ENCODE measurements at regions not wholly inside any gene's neighbourhood (a gene's known extent, or its start where the extent isn't known, plus 50 kb on each side); places are given as distances from the start of the nearest gene placed in this dataset.

DNA sequence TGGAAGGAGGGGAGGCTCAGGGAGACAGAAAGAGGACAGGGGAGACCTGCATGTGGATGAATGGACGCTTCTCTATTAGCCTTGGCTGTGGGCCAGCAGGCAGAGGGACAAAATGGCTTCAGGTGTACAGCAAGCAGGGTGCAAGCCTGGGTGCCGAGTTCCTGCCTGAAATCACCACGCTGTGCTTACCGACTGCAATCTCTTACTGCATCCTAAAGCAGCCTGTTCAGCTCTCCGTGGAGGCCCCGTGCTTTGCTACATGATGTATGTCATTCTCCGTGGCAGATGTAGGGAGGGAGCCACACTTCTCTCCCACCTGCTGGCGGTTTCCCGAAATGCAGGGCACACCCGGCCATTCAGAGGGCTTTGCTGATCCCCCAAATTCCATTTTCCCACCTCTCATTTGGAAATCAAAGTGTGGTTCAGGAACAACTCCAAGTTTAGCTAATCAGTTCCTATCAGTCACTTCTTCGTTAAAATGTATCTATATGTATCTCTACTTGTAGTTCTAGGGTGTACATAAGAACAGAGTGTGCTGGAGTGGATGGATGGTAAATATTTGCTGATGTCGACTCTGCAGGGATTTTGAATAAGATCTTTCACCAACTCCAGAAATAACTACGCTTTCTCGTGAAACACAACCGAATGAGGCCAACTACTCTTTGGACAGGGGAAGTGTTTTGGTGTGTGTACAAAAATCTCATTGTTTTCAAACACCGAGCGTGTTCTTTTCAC is 122.3 kb upstream of the BACE2 start:
- no peak for DNase-seq

DNA sequence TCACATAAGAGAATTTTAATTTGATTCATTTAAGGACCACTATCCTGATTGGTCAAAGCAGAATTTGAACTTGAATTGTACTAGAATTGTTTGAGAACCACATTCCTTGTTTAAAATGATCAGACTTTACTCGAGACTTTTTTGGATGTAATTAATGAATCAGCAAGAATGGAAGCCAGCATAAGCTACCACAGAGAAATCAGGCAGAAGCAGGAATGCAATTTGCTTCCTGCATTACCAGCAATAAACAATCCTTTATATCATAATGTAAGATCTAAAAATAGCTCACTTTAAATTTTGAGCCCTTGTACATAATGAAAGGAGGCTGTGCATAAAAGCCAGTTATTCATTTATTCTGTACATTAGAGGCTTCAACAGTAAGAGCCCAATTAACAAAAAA is 119.8 kb upstream of the BACE2 start:
- no peak for DNase-seq

DNA sequence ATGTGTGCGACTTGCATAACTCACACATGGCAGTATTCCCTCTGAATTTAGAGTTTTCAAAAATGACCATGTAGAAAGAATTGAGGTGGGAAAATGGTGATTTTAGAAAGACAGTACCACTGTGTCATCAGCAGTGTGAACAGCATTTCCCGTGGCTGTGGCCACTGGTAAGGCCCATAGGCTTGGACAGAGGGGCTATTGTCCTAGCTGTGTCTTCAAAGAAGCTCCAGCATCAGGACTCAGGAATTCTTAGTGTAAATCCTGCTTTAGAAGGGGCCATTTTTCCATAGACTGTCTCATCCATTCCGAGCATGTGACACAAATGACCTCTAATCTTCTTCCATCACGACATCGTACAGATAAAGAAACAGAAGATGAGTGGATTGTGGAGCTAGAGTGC is 119.3 kb upstream of the BACE2 start:
- DNase-seq, result no peak

DNA sequence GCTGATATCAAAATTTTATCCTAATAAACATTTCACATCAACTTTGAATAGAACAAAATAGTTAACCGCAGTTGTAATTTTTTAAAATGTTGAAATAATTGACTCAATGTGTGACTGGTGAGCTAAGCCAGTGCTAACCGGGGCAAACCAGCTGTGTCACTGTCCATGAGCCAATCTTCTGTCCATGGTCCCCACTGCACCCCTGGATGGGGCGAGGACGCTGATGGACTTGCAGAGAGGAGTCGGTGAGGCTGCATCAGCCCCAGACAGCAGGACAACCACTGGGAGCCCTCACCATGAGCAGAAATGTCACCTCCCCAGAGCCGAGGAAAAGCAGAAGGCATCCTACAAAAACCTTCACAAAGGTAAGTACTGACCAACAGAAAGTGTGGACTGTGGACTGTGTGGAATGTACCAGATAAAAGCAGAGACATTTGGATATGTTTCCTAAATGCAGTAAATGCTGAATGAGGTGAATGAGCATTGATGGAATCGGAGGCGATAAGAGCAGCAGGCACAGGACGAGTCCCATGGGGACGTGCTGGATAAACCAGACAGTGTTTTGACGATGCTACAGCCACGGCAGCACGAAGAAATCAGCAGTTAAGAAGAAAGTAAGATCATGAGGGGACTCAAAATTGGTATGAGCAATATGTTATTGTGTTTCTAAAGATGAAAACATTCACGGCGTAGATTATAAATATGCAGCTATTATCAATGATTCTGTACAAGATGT is 115.0 kb upstream of the BACE2 start:
- no peak for DNase-seq

DNA sequence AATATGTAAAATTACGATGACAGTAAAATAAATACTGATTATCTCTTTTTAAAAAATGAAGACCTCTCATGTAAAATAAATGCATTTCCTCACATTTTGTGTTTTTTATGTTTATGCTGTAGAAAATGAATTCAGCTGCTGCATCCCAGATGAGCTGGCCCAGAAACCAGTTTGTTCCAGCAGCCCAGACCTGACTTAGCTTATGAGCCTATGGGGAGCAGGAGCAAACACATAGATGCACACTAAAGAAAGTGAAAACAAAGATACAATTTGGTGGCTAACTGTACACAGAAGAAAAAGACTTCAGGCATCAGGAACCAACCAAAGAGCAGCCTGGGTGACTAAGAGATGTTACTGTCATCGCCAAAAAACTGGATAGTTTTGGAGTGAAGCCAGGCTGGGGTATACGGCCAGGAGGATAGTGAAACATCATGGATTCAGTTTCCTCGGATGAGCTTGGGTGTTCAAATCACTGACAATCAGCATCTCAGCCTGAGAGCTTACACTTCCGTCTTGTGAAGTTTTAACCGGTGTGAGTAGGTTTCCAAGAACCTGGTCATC is 113.9 kb upstream of the BACE2 start:
- DNase-seq, result no peak

DNA sequence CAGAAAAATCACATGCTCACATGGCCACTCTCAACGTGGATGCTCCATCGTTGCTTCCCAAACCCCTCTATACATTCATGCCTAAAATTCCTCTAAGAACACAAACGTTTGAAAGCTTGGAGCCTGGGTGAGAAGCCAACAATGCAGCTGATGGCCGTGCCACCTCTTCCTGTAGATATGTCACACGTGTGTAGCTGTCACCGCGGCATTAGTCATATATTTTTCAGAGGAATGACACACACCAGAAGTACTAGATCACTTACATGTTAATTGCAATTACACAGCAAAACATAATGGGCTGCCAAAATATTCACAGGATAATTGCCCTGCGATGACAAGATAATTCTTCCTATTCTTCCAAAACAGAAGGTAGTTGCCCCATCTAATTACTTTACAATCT is 112.7 kb upstream of the BACE2 start:
- DNase-seq, result no peak

DNA sequence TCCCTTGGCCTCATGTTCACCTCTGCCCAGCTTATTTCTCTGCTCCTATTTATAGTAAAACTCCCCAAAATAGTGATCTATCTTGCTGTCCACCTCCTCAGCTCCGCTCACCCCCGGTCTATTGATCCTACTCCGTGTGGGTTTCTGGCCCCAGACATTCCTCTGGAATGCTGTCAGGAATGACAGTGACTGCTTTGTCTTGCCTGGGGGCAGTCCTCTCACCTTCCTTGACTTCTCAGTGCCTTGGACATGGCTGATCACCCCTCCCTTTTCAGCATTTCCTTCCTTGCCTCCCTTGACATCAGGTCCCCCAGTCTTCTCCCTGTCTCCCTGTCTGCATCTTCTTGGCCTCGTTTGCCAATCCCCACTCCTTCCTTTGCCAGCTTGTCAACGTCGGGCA is 108.1 kb upstream of the BACE2 start:
- DNase-seq, result no peak

DNA sequence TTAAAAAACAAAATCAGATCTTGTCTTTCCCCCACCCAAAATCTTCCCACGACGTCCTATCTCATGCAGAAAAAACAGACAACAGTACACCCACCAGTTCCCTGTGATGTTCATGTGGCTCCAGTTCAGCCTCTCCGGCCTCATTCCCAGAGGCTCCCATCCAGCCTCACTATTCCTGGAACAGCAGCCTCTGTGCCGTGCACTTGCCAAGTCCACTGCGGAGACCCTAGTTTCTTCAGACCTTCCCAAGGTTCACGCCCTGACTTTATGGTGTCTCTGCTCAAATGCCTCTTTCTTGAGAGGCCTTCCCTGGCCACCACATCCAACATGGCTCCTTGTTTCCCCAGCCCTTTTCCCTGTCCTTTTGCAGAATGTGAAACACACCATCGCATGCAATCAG is 106.3 kb upstream of the BACE2 start:
- no peak for DNase-seq

DNA sequence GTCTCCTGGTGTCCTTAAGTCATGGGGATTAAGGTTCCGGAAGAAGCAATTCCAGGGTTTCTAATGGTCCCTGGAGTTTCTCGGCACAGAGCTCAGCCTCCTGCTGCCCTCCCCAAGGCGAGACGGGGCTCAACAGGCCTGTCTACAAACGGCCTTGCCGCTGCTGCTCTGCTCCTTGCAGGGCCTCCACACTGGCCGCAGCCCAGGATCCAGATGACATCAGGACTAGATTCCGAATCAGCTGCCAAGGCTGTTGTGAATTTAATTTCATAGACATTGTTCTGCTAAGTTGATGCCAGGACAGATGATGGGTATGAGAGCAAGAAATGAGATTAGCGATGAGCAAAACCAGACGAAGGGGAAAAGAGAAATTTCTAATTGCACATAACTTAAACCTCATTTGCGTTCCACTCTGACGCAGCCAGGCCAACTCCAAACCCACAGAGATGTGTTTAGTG is 103.6 kb upstream of the BACE2 start:
- peak in 3 of 56 donors; percentile 13 to 19 (median 17) for DNase-seq

DNA sequence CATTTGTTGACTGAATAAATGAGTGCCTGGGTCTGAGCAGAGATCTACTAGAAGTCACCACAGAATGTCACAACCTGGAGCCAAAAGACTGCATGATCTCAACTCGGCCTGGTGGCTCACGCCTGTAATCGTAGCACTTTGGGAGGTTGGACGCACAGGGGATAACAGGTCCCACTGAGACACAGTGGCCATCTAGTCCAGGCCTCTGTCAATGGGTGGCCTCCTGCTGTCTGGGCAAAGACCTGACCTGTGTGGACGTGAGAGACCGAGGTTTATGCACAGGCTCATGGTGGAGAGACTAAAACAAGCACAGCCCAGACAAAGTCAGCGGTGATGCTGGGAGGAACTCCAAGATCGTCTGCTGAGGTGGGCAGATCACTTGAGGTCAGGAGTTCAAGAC is 103.0 kb upstream of the BACE2 start:
- no peak for DNase-seq

DNA sequence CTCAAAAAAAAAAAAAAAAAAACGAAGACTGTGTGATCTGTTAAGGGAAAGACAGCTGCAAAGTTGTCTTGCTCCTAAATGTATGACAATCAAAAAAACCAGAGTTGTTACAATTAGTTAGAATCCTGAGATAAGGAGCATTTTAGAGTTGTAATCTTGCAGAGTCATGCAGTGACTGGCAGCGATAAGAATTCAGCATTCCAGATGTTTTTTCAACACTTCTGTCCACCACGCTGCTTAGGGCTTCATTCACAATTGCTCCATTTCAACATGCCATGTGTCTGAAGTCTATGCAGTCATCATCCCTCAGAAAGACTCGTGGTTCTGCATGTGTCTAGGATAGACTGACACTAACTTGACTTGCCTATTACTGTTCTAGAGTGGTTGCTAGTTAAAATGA is 102.4 kb upstream of the BACE2 start:
- DNase-seq, result no peak

DNA sequence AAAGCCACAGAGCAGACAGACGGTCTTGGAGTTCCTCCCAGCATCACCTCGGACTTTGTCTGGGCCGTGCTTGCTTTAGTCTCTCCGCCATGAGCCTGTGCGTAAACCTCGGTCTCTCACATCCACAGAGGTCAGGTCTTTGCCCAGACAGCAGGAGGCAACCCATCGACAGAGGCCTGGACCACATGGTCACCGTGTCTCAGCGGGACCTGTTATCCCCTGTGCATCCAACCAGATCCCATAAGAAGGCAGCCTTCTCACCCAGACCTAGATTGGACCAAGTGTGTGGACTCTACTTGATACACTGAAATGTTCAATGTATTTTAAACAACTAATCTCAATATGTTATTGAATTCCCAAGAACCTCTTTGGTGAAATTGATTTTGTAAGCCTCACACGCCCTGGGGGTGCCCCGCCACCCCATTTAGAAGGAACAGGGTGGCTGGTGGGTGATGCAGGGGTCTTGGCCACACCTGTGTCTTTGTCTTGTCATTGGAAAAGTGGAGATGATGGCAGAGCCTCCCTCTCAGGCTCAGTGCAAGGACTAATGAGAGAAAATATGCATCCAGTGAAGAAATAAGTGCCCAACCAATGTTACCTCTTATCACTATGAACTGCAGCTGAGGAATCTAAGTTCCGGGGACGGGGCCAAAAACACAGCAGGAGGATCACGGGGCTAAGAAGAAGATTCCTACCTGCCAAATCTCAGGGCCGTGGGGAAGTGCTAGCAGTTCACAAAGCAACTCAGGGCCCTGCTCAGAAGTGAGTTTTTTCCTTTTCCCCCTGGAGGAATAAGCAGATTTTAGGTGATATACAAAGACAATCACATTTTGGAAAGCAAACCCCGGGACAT is 101.6 kb upstream of the BACE2 start:
- no peak for DNase-seq

DNA sequence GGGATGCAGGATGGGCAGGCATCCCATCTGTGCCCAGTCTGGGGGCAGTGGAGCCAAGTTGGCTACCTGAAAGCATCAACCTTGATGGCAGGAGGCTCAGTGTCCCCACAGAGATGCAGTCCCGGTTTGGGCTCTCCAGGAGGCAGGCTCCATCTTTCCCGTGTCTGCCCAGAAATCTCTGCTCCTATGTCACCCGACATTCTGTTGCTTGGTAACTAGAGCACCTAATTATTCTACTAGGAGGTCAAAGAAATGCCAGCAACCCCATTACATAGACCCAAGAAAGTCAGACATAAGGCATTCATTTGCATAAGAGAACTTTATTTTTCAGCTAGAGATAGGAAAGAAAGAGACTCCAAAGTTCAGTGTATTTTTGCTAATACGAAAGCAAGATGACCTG is 100.3 kb upstream of the BACE2 start:
- DNase-seq, result no peak

DNA sequence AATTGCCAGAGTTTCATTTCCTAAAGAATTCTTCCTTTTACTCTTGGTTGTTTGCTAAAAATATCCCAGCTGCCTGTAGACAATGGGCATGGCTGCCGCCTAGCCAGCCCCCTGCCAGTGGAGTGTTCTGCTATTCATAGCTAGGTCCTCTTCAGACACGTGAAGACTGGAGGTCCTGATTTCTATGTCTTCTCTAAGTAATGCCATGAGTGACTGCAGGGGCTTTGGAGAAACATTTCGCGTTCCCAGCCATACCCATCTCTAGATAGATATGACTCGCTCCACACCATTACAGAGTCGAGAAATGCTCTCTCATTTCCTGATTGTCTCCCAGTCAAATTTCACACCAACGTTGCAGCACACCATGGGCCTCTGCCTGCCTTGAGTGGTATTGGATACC is 99.5 kb upstream of the BACE2 start:
- peak in 17 of 56 donors; percentile 8 to 70 (median 34) for DNase-seq

DNA sequence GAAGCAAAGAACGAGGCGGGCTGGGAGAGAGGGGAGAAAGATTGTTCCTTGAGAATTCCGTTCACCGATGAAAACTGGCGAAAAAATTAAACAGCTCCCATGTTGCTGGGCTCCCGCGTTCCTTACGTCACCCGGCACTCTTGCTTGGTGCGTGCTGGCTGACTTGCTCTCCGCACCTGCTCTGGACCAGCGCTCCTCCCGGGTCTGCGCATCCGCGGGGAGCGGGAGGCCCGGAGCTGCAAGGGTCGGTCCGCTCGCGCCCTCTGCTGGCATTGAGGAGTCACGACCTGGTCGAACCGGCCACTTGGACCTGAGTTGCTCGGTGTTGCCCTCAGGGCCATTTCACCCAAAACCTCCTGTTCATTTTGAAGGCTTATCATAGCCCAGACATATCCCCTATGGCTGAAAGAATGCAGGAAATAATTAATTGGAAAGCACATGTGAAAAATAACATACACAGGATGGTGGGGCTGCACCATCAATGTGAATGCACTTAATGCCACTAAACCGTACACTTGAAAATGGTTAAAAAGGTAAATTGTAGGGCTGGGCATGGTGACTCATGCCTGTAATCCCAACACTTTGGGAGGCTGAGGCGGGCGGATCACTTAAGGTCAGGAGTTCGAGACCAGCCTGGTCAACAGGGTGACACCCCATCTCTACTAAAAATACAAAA is 98.9 kb upstream of the BACE2 start:
- peak in 54 of 56 donors; percentile 24 to 89 (median 69) for DNase-seq

DNA sequence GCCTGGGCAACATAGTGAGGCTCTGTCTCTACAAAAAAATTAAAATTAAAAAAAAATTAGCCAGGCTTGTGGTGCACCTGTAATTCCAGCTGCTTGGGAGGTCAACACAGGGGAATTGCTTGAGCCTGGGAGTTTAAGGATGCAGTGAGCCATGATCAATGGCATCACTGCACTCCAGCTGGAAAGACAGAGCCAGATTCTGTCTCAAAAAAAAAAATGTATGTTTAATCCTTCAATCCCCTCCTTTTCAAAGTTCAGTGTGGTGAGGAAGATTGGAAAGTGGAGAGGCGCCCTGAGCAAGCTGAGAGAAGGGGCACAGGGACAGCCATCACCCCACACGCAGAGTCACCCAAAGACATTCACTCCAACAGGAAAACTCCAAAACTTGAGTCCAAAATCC is 97.7 kb upstream of the BACE2 start:
- DNase-seq, result no peak

DNA sequence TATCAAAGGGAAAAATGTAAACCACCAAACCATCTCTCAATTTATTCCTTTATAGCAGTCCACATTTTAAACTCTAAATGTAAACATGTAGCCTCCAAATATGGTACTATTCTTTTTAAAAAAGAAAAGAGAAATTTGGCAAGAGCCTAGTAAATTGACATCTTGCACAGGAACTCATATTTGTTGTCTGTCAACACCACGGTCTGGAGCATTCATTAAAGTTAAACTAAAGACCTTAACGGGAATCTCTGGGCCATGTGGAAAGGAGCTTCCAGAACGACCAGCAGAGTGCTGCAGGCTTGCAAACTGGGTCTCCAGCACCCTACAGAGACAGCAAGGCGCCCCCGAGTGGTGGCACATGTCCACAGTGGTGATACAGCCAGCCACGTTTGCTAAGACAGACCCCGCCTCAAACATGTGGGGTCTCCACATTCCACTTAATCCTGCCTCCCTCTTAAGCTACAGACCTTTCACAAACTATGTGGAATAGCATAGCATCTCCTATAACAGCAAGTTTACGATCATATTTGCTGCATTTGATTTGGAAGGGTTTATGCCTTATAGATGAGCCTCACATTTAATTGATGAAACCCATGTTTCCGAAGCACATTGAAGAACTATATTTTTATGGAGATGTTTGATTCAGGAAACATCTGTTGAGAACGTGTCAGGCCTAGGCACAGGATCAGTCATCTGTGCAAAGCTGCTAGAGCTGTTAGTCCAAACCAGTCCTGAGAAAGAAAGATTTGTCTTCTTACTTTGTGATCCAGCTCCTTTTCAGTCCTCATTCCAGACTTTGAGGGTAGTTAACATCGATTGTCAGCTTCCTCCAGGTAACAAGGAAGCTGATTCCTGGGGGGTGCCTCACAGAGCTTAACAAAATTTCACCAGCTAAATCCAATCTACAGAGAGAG is 96.4 kb upstream of the BACE2 start:
- peak in 1 of 56 donors; percentile 29 for DNase-seq

DNA sequence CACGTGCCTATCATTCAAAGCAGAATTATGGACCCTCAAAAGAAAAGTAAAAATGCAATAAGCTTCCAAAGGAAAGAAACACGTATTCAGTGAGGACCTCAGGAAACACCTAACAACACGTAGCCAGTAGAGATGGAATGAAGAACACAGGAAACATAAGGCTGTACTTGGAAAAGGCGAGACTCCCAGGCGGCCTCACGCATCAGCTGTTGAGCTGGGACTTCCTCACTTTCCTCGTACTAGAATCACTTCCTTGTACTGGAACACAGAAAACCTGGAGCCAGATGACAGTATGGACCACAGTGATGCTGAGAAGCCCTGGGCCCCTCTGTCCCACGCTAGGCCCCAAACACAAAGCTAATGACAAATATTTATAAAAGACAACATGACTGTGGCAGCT is 94.4 kb upstream of the BACE2 start:
- no peak for DNase-seq

DNA sequence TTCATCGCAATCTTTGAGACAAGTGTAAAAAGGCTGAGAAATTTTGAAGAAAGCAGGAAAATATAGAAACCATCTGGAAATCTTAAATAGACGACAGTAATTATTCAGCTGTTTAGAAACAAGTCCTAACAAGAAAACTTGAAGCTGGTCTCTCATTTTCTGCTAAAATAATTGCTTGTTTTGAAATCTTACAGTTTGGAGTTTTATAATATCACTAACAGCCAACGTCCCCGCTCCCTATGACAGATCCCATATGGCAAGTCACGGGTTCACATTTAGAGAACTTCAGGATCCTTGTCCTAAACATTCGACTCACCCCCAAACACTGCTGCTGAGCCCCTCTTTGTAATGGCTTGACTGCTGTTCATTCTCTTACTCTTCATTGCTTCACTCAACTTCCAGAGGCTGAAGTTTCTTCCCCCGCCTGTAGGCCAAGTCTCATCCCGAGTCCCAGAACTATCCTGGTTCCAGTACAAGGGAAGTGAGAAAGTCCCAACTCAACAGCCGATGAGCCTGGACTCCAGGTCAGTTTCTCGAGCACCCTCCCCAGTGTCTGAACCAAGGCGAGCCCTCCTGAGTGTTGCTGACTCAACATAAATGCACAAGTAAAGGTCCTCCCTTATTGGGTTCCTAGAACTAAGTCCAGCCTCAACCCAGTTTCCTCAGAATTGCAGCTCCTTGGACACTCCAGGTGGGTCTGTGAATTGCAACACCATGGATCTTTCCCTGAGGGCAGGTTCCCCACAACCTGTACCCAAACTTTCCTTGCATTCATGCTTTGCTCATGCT is 93.4 kb upstream of the BACE2 start:
- no peak for DNase-seq

Measured in amygdala (tissue), 56 donors.